Right cardiac atrium (tissue), 5 donors: ENCODE measurements at regions not wholly inside any gene's neighbourhood (a gene's known extent, or its start where the extent isn't known, plus 50 kb on each side); places are given as distances from the start of the nearest gene placed in this dataset.
A peak's percentile ranks its signal among the peaks of the same experiment; 100 is the strongest.

ENCODE experiments used
- ATAC-seq, 2 donors: fragments of 200-7000 bp; cut with Tn5 transposase; one replicate each; pipeline versions ENCODE4 v1.8.0 to v1.9.1; 2020; ENCODE audit warnings: moderate library complexity in 2 of 2, mild to moderate bottlenecking in 1 of 2
- DNase-seq, 3 donors: peaks; one replicate each; pipeline ENCODE4 v3.0.0-alpha.2; 2020
- H3K27ac ChIP-seq: one replicate; pipeline ENCODE4 v1.5.1; 2013; ENCODE audit warnings: mild to moderate bottlenecking, low read length, control low read depth, moderate library complexity
- H3K27me3 ChIP-seq: one replicate; pipeline ENCODE4 v1.6.1; 2013; ENCODE audit not compliant: control insufficient read depth, insufficient read depth
- H3K4me1 ChIP-seq: one replicate; pipeline ENCODE4 v1.6.1; 2013; ENCODE audit warnings: low read length; ENCODE audit not compliant: control insufficient read depth, insufficient read depth
- H3K4me3 ChIP-seq: one replicate; pipeline ENCODE4 v1.5.1; 2013; ENCODE audit warnings: low read length, control low read depth
- H3K9me3 ChIP-seq: one replicate; pipeline ENCODE4 v1.6.1; 2013; ENCODE audit warnings: low read length; ENCODE audit not compliant: control insufficient read depth
- WGBS: extraction: QIAGEN DNeasy Blood & Tissue Kit; methylation state at CpG from one replicate; pipeline ENCODE4 v1.1.7; 2013; 5-methylcytosine and 5-hydroxymethylcytosine counted together
- intact Hi-C, 4 donors: fragments of 100-400 bp; cut with DNase I; formaldehyde crosslinking; loops; one replicate each; pipeline versions ENCODE4 v1.11.0 to v1.14.0; 2022 to 2023
- donor health status: healthy with polysubstance abuse.
- donor health status: DM: no; HTN: yes; CAD: no.
- donor health status: DM: no; HTN: no; CAD: no.
- donor health status: DM: no; HTN: yes; CAD: no; lungs with severe emphysema.
- donor health status: DM: yes; HTN: yes; CAD: no.

GRCh38 chr9:108546215-108546614 is 309.6 kb downstream of the ACTL7B start:
- no peak for DNase-seq
- intact Hi-C loops: no loop called here

GRCh38 chr9:108545436-108545835 is 310.4 kb downstream of the ACTL7B start:
- H3K27ac ChIP-seq: no peak overlapping the region
- 90% methylated on average over 4 of the region's 4 CpGs for WGBS
- no peak for DNase-seq
- intact Hi-C loops: no loop called here
- H3K27me3 ChIP-seq: no peaks in the 10 kb centered on the region
- no peak for ATAC-seq
- no peak overlapping the region for H3K4me3 ChIP-seq
- no peaks in the 10 kb centered on the region for H3K9me3 ChIP-seq
- no peaks in the 10 kb centered on the region for H3K4me1 ChIP-seq

More at GRCh38 chr9:108546215-108546614, 309.6 kb downstream of the ACTL7B start:
- H3K27me3 ChIP-seq: no peaks in the 10 kb centered on the region
- no peaks in the 10 kb centered on the region for H3K9me3 ChIP-seq
- no peak overlapping the region for H3K4me3 ChIP-seq
- WGBS: 34% methylated on average over 2 of the region's 2 CpGs
- no peak overlapping the region for H3K27ac ChIP-seq
- no peaks in the 10 kb centered on the region for H3K4me1 ChIP-seq
- peak in 1 of 2 donors; percentile 36 for ATAC-seq

GRCh38 chr9:108544866-108545265 is 310.9 kb downstream of the ACTL7B start:
- 91% methylated on average over 2 of the region's 2 CpGs for WGBS
- H3K4me3 ChIP-seq: no peak overlapping the region
- no peak for ATAC-seq

GRCh38 chr9:108543251-108543778 is 312.5 kb downstream of the ACTL7B start:
- H3K9me3 ChIP-seq: no peaks in the 10 kb centered on the region
- 79% methylated on average over 5 of the region's 5 CpGs for WGBS
- H3K4me1 ChIP-seq: no peaks in the 10 kb centered on the region
- no peak for DNase-seq
- ATAC-seq: no peak
- H3K27me3 ChIP-seq: no peaks in the 10 kb centered on the region
- intact Hi-C loops: no loop called here
- H3K27ac ChIP-seq: no peak overlapping the region
- no peak overlapping the region for H3K4me3 ChIP-seq

More at GRCh38 chr9:108544866-108545265, 310.9 kb downstream of the ACTL7B start:
- H3K27ac ChIP-seq: no peak overlapping the region
- H3K4me1 ChIP-seq: no peaks in the 10 kb centered on the region
- DNase-seq: no peak
- intact Hi-C loops: no loop called here
- H3K27me3 ChIP-seq: no peaks in the 10 kb centered on the region
- H3K9me3 ChIP-seq: no peaks in the 10 kb centered on the region

GRCh38 chr9:108537756-108538155 is 318.0 kb downstream of the ACTL7B start:
- ATAC-seq (no peak), DNase-seq (no peak)
- WGBS: 50% methylated on average over 7 of the region's 7 CpGs
- Histone ChIP-seq H3K4me1 (no peaks in the 10 kb centered on the region), H3K9me3 (no peaks in the 10 kb centered on the region), H3K4me3 (no peak overlapping the region), H3K27me3 (no peaks in the 10 kb centered on the region), H3K27ac (no peak overlapping the region)
- intact Hi-C loops: no loop called here

- no peaks in the 10 kb centered on the region for H3K4me1 ChIP-seq
- WGBS: 97% methylated on average over 2 of the region's 2 CpGs
- H3K4me3 ChIP-seq: no peak overlapping the region
- H3K27me3 ChIP-seq: no peaks in the 10 kb centered on the region
- ATAC-seq: no peak
- intact Hi-C loops: no loop called here
- no peak for DNase-seq
- H3K27ac ChIP-seq: no peak overlapping the region
- H3K9me3 ChIP-seq: no peaks in the 10 kb centered on the region
Measured at GRCh38 chr9:108536836-108537601, 318.8 kb downstream of the ACTL7B start.

- ATAC-seq (no peak), DNase-seq (peak in 1 of 3 donors; percentile 51)
- H3K27ac ChIP-seq: no peak overlapping the region
- intact Hi-C loops: no loop called here
- no peak overlapping the region for H3K4me3 ChIP-seq
- 80% methylated on average over 3 of the region's 3 CpGs for WGBS
- H3K4me1 ChIP-seq: no peaks in the 10 kb centered on the region
- H3K9me3 ChIP-seq: no peaks in the 10 kb centered on the region
- no peaks in the 10 kb centered on the region for H3K27me3 ChIP-seq
Measured at GRCh38 chr9:108535526-108535925, 320.3 kb downstream of the ACTL7B start.

- ATAC-seq: no peak
- Histone ChIP-seq H3K27ac (no peak overlapping the region), H3K4me1 (no peaks in the 10 kb centered on the region), H3K4me3 (no peak overlapping the region), H3K9me3 (no peaks in the 10 kb centered on the region), H3K27me3 (no peaks in the 10 kb centered on the region)
- 66% methylated on average over 2 of the region's 2 CpGs for WGBS
- intact Hi-C loops: no loop called here
- no peak for DNase-seq
Measured at GRCh38 chr9:108534741-108535140, 321.0 kb downstream of the ACTL7B start.

GRCh38 chr9:108530141-108530540 is 325.6 kb downstream of the ACTL7B start:
- Histone ChIP-seq H3K4me3 (no peak overlapping the region), H3K9me3 (no peaks in the 10 kb centered on the region), H3K27ac (no peak overlapping the region), H3K27me3 (no peaks in the 10 kb centered on the region), H3K4me1 (no peaks in the 10 kb centered on the region)
- 96% methylated on average over 29 of the region's 29 CpGs for WGBS
- peak in 1 of 3 donors; percentile 48 for DNase-seq
- intact Hi-C loops: no loop called here
- ATAC-seq: no peak

- DNase-seq (no peak), ATAC-seq (no peak)
- no peak overlapping the region for H3K27ac ChIP-seq
- H3K4me3 ChIP-seq: no peak overlapping the region
- WGBS: 66% methylated on average over 5 of the region's 5 CpGs
- no peaks in the 10 kb centered on the region for H3K27me3 ChIP-seq
- H3K9me3 ChIP-seq: no peaks in the 10 kb centered on the region
- H3K4me1 ChIP-seq: no peaks in the 10 kb centered on the region
- intact Hi-C loops: no loop called here
Measured at GRCh38 chr9:108528231-108528630, 327.6 kb downstream of the ACTL7B start.

- H3K27me3 ChIP-seq: no peaks in the 10 kb centered on the region
- ATAC-seq (no peak), DNase-seq (no peak)
- no peak overlapping the region for H3K4me3 ChIP-seq
- no peak overlapping the region for H3K27ac ChIP-seq
- H3K4me1 ChIP-seq: no peaks in the 10 kb centered on the region
- no peaks in the 10 kb centered on the region for H3K9me3 ChIP-seq
- WGBS: 79% methylated on average over 1 of the region's 1 CpG
- intact Hi-C loops: no loop called here
Measured at GRCh38 chr9:108526518-108526917, 329.3 kb downstream of the ACTL7B start.
